HCT116 (cell line): ENCODE measurements at regions not wholly inside any gene's neighbourhood (a gene's known extent, or its start where the extent isn't known, plus 50 kb on each side); places are given as distances from the start of the nearest gene placed in this dataset.

Experiments used
- ATAC-seq: fragments of 200-7000 bp; cut with Tn5 transposase; 2 replicates; pipeline ENCODE4 v1.9.1; 2020; ENCODE audit warnings: mild to moderate bottlenecking, moderate library complexity
- BruUV-seq: library from RNA; stranded (reverse); fragments of 400-500 nt; replicated peaks from 2 replicates; lab custom pipeline; 2021; lab: Mats Ljungman, UMichigan
- CTCF ChIA-PET: fragments of 300-600 bp; sonication (Branson Sonifier 250); formaldehyde crosslinking; loops from one replicate; lab custom pipeline; 2021; ENCODE audit warnings: antibody characterized with exemption; lab: Charles Lee
- POLR2A ChIA-PET: fragments of 300-600, 350-600 bp; sonication (Branson Sonifier 250); formaldehyde crosslinking; loops from one replicate; lab custom pipeline; 2021; ENCODE audit warnings: antibody characterized with exemption; lab: Charles Lee
- RAD21 ChIA-PET, 2 experiments: fragments of 300-600 bp; sonication (Branson Sonifier 250); formaldehyde crosslinking; loops; one replicate each; lab custom pipeline; 2023; ENCODE audit warnings: low total read pairs in 2 of 2; ENCODE audit not compliant: uncharacterized antibody in 2 of 2, unreplicated experiment in 2 of 2, low non-redundant PET in 1 of 2; lab: Charles Lee
- DNase-seq: peaks from one replicate; pipeline ENCODE4 v3.0.0-alpha.2; 2010; ENCODE audit warnings: low read depth, low spot score
- H2AFZ ChIP-seq: fragments of 200-600 bp; shearing (Covaris generic), sonication (generic); 2 replicates; pipeline ENCODE4 v1.6.1; 2017; ENCODE audit warnings: low read depth, mixed run types, mixed read lengths, antibody characterized with exemption, low read length; ENCODE audit not compliant: poor library complexity, severe bottlenecking
- H3K27ac ChIP-seq: 2 replicates; pipeline ENCODE4 v1.5.1; 2012; ENCODE audit warnings: low read depth, low read length
- H3K27me3 ChIP-seq: fragments of 200-600 bp; sonication (generic); 2 replicates; pipeline ENCODE4 v1.6.1; 2016; ENCODE audit warnings: mixed run types, low read length, mixed read lengths; ENCODE audit not compliant: insufficient read depth
- H3K36me3 ChIP-seq, 2 experiments: fragments of 200-500 bp in 1 of 2; fragments of 200-600 bp in 1 of 2; sonication (Bioruptor generic) in 1 of 2; sonication (generic) in 1 of 2; 2 replicates each; pipeline versions ENCODE4 v1.5.1 to v1.6.1; 2014 to 2016; ENCODE audit warnings: low read length in 2 of 2, inconsistent platforms in 1 of 2, mixed read lengths in 1 of 2, mixed run types in 1 of 2; ENCODE audit not compliant: insufficient read depth in 2 of 2, control insufficient read depth in 1 of 2
- H3K4me1 ChIP-seq, 2 experiments: fragments of 200-600 bp in 1 of 2; sonication (generic) in 1 of 2; 2 replicates each; pipeline versions ENCODE4 v1.5.1 to v1.6.1; 2012 to 2017; ENCODE audit warnings: low read length in 2 of 2, inconsistent platforms in 1 of 2, mild to moderate bottlenecking in 1 of 2, mixed read lengths in 1 of 2, mixed run types in 1 of 2, moderate library complexity in 1 of 2; ENCODE audit not compliant: insufficient read depth in 2 of 2, control insufficient read depth in 1 of 2
- H3K4me2 ChIP-seq: fragments of 200-600 bp; sonication (generic); 2 replicates; pipeline ENCODE4 v1.6.1; 2017; ENCODE audit warnings: mixed run types, low read length, mixed read lengths
- H3K4me3 ChIP-seq, 2 experiments: fragments of 200-600 bp in 1 of 2; sonication (generic) in 1 of 2; replicated peaks in 1 of 2; 2 replicates each; pipeline ENCODE4 v1.5.1; 2011 to 2016; ENCODE audit warnings: low read length in 2 of 2, control low read depth in 1 of 2, low read depth in 1 of 2, mild to moderate bottlenecking in 1 of 2, mixed read lengths in 1 of 2, mixed run types in 1 of 2
- H3K79me2 ChIP-seq: fragments of 200-600 bp; sonication (generic); 2 replicates; pipeline ENCODE4 v1.6.1; 2017; ENCODE audit warnings: mild to moderate bottlenecking, mixed run types, low read length, moderate library complexity, mixed read lengths; ENCODE audit not compliant: insufficient read depth
- H3K9ac ChIP-seq: fragments of 200-600 bp; sonication (generic); 2 replicates; pipeline ENCODE4 v1.6.1; 2016; ENCODE audit warnings: low read length, mixed read lengths
- H3K9me2 ChIP-seq: fragments of 200-600 bp; sonication (generic), shearing (Covaris generic); 2 replicates; pipeline ENCODE4 v1.6.1; 2017; ENCODE audit warnings: mixed run types, mild to moderate bottlenecking, moderate library complexity; ENCODE audit not compliant: insufficient read depth
- H3K9me3 ChIP-seq, 2 experiments: fragments of 200-500 bp in 1 of 2; fragments of 200-600 bp in 1 of 2; sonication (Bioruptor generic) in 1 of 2; sonication (generic) in 1 of 2; 2 replicates each; pipeline ENCODE4 v1.6.1; 2014 to 2017; ENCODE audit warnings: low read length in 2 of 2, mixed read lengths in 2 of 2, inconsistent platforms in 1 of 2, low read depth in 1 of 2, mild to moderate bottlenecking in 1 of 2, mixed run types in 1 of 2, moderate library complexity in 1 of 2; ENCODE audit not compliant: control insufficient read depth in 1 of 2, insufficient read depth in 1 of 2
- H4K20me1 ChIP-seq: fragments of 200-600 bp; sonication (generic), shearing (Covaris generic); 2 replicates; pipeline ENCODE4 v1.6.1; 2017; ENCODE audit warnings: mixed run types, mild to moderate bottlenecking, moderate library complexity; ENCODE audit not compliant: insufficient read depth
- CBX3 ChIP-seq: IDR thresholded peaks from 2 replicates; pipeline ENCODE4 v1.6.1; 2012; ENCODE audit warnings: low read depth
- CTCF ChIP-seq, 3 experiments: fragments of 200-600 bp in 1 of 3; sonication (generic) in 1 of 3; IDR thresholded peaks in 2 of 3; conservative IDR thresholded peaks in 1 of 3; 2 replicates each; pipeline ENCODE4 v1.5.1; 2012 to 2017; ENCODE audit warnings: low read depth in 2 of 3, low read length in 2 of 3, antibody characterized with exemption in 1 of 3, borderline replicate concordance in 1 of 3, control low read depth in 1 of 3, mild to moderate bottlenecking in 1 of 3, mixed read lengths in 1 of 3, mixed run types in 1 of 3, moderate library complexity in 1 of 3; ENCODE audit not compliant: insufficient read depth in 1 of 3
- ELF1 ChIP-seq: IDR thresholded peaks from 2 replicates; pipeline ENCODE4 v1.6.1; 2012; ENCODE audit warnings: low read depth, borderline replicate concordance
- EZH2 ChIP-seq: fragments of 200-600 bp; sonication (generic); IDR thresholded peaks from 2 replicates; pipeline ENCODE4 v1.6.1; 2017; ENCODE audit warnings: antibody characterized with exemption, mixed run types
- FOSL1 ChIP-seq: IDR thresholded peaks from 2 replicates; pipeline ENCODE4 v1.6.1; 2012; ENCODE audit warnings: low read depth
- RAD21 ChIP-seq: IDR thresholded peaks from 2 replicates; pipeline ENCODE4 v1.6.1; 2012; ENCODE audit warnings: low read depth, mild to moderate bottlenecking
- SRF ChIP-seq: IDR thresholded peaks from 2 replicates; pipeline ENCODE4 v1.6.1; 2012; ENCODE audit warnings: low read depth
- ZNF274 ChIP-seq: fragments of 200-500 bp; sonication (Bioruptor generic); IDR thresholded peaks from 2 replicates; pipeline ENCODE4 v1.6.1; 2014; ENCODE audit warnings: mild to moderate bottlenecking, low read depth, low read length, inconsistent platforms
- intact Hi-C: fragments of 100-400 bp; cut with micrococcal nuclease; formaldehyde crosslinking; loops from 2 replicates; pipeline ENCODE4 v1.10.0; 2022
- TF ChIP-seq, protein P1 (sequence below): IDR thresholded peaks from 2 replicates; pipeline ENCODE4 v1.6.1; 2012

DNA sequence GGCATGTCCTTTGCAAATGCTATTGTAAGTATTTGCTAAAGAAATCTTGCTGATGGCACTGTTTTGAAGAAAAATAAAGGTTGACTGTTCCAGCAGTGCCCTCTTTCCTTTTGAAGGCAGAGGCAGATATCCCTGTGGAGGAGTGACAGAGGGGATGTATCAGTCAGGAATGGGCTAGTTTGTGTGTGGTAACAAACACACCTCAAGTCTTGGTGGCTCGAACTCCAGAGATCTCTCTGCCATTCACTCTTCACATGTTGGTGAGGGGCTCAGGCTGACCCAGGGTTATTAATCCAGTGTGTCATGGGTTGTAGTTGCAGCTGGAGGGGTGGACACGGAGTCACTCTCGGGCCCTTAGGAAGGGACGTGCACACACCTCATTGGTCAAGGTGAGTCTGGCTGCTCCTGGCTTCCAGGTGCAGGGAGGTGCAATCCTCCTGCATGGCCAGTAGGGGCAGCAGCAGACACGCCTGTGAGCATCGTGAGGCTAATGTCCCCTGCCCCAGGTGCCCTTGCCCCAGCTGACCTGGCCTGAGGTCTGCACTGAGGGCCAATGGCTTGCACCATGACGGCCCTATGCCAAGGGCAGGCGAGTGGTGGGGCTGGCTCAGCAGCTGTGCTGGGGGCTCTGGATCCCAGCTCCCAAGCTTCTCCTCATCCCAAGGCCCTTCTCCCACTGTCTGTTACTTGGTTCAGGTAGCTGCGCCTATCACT lies 146.5 kb downstream of the ASB1 start:
- Histone ChIP-seq H3K27ac (no peak overlapping the region), H3K4me3 (no peak overlapping the region), H4K20me1 (no peaks in the 10 kb centered on the region), H3K36me3 (no peaks in the 10 kb centered on the region), H3K4me1 (no peaks in the 10 kb centered on the region), H3K9me3 (peaks cover 0 to 5% of the 10 kb centered on the region in 2 experiments; a peak in 1 of 4 replicates), H3K27me3 (no peaks in the 10 kb centered on the region), H3K79me2 (no peaks in the 10 kb centered on the region)
- intact Hi-C loops: no loop called here
- POLR2A ChIA-PET: no interaction called here
- RAD21 ChIA-PET: interaction anchor here in 1 of 2 experiments (1.1 kb wide), 1 partner anchor 46 kb away, joined by 5 read pairs; no protein-coding TSS in a partner anchor
- CTCF ChIA-PET: interaction anchor here (1.3 kb wide), 1 partner anchor 60 kb away, joined by 4 read pairs; no protein-coding TSS in a partner anchor
- ATAC-seq: peak; percentile 96
- BruUV-seq: no TSS peak
- TF ChIP-seq, protein P1, sequence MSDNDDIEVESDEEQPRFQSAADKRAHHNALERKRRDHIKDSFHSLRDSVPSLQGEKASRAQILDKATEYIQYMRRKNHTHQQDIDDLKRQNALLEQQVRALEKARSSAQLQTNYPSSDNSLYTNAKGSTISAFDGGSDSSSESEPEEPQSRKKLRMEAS: 0 out of 2 replicates have a peak, but pooled peaks have one; percentile 4
- TF ChIP-seq CTCF (IDR thresholded peaks at IDR 0.05 in 2 of 3, conservative IDR thresholded peaks at IDR 0.05 in 1 of 3; ENCODE audit: borderline replicate concordance in 1 of 3, insufficient read depth in 1 of 3, low read depth in 2 of 3, low read length in 2 of 3): peak; percentile 23 to 93 (median 76); a peak in 5 of 6 replicates
- no peak for TF ChIP-seq FOSL1
- TF ChIP-seq CBX3: peak; percentile 71; the same call in 1 of the 2 replicates
- TF ChIP-seq ELF1: no peak
- TF ChIP-seq ZNF274: no peak
- no peak for TF ChIP-seq SRF
- TF ChIP-seq RAD21: peak; percentile 64
- TF ChIP-seq EZH2: no peak
- TF ChIP-seq, all 23 proteins: peak for 4
- Histone ChIP-seq H3K9me2 (no peaks in the 10 kb centered on the region), H2AFZ (no peak overlapping the region), H3K4me2 (no peak overlapping the region), H3K9ac (no peak overlapping the region)
- peak; percentile 39 for DNase-seq
